GM21529 (cell line): ENCODE measurements at regions not wholly inside any gene's neighbourhood (a gene's known extent, or its start where the extent isn't known, plus 50 kb on each side); places are given as distances from the start of the nearest gene placed in this dataset.

Experiments used
- ATAC-seq: cut with Tn5 transposase; IDR thresholded peaks from one replicate; pipeline ENCODE4 v1.9.1; 2021; ENCODE audit not compliant: unreplicated experiment

DNA sequence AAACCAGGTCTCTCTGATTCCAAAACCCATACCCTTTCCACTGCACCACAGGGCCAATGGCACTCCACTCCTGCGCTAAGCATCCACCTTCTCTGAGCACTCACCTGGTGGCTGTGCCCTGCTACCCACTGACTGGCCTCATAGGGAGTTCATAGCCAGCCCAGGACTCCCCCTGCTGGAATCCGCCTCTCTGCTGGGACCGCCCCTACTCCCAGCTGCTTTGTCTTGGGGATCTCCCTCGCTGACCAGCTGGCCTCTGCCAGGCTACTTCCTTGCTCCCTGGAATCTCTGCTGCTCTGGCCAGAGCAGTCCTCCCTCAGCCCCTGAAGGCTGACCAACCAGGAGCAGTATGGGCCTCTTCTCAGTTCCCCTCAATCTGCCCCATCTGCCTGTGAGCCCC is 129.7 kb downstream of the FAXC start:
- ATAC-seq = peak; percentile 92

DNA sequence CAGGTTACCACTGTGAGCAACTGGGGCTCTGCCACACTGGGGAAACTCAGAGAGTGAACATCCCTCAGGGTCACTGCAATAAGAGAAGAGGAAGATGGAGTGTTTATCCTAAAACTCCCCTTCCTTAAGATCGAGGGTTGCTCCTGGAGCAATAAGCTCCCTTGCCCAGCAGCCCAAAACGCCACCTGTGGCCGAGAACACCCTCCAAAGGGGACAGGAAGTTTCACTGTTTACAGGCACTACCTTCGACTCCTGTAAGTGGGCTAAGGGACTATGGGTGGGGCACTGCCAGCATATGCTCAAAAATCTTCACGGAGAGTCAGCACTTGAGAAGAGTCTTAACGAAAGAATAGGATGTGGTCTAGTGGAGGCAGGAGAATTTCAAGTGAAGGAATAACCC is 132.5 kb downstream of the FAXC start:
- ATAC-seq = no peak

DNA sequence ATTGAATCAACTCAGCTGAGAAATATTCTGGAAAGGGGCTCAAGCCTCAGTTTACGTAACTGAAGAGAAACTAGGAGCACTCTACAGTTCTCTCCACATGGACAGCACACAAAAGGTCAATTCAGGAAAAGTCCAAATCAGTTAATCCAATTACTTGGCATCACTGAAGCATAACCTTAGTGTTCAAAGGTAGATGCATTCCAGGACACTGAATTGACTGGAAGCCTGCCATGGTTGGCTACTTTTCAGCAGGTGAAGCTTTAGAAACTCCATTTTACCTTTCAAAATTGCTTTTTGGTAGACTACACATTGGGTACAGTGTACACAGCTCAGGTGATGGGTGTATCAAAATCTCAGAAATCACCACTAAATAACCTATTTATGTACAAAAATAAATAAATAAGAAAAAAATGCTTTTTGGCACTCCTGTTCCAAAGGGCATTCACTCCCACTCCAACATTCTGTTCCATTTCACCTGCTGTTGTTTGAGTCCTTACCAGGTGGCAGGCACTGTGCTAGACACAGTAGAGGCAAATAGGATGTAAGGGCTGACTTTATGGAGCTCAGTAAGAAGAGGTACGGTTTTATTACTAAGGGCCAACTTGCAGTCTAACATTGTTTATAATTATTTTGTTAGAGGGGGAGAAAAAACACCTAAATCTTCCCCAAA is 153.4 kb downstream of the FAXC start:
- no peak for ATAC-seq

- ATAC-seq = no peak
Observed at GRCh38 chr6:99192561-99192960, 156.9 kb downstream of the FAXC start.

DNA sequence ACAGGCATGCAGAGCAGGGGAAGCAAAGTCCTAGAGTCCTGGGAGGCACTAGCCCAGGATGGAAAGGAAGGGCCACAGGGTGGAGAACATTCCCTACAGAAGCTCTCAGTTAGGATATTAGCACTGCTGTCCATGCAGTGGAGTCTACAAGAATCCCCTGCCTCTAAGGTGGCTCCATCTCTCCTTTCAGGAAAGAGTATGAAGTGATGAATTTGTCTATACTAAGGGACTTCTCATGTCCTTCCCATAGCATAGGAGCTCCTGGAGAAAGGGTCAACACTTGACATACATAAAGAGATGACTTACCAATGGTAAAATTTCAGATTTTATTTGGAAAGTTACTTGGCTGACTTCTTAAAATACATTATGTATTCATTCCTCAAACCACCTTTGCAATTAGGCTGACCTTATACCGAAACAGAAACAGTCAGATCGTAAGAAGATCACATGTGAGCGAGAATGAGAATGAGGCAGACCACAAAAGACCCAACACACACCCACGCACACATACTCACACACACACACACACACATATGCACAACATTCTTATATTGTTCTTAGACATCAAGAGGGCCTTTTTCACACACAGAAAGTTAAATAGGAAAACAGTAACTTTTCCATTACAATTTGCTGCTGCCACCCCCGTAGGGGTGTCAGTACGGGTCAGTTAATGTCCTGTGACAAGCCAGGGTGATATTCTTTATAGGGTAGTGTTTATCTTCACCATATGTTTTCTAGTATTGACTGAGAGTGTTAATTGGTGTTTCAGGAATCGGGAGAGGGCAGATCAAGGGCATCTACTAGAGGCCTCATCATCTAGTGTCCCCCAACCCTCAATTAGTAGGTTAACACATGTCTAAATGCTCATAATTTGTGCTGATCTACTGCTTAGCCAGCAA is 159.4 kb downstream of the FAXC start:
- ATAC-seq = peak; percentile 98

DNA sequence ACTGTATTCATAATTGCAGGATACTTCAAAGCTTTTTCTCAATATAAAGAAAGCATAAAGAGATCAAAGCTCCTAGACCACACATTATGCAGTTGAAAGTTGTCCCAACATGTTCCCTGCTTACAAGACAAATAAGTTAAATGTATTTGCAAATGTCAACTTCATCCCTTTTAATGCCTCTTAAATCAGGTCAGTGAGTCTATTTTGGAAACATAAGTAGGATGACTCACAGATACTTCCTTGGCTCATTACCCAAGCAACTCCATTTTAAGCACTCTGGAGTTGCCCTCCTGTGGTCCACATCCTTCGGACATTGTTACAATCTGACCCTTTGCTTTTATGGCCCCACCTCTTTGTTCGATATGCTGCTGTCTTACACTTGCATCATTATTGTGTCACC is 162.0 kb downstream of the FAXC start:
- ATAC-seq = no peak

DNA sequence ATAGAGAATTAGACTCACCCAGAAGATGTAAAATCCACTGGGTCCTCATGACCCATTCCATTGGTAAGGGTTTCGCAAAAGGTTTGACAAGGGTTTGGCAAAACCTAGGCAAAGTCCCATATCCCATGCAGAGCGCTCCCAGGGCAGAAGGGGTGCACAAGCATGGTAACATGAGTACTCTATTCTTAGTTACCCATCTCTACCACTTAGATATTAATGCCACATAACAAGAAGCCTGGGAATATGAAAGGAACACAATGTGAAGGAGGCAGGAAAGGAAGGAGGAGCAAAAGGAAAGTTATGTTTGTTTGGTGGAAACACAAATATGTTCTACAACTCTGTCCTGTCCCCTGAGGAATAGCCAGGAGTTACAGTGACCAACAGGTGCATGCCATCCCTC is 163.1 kb downstream of the FAXC start:
- no peak for ATAC-seq

GRCh38 chr6:99185525-99185924 is 163.9 kb downstream of the FAXC start:
- ATAC-seq = no peak

GRCh38 chr6:99184696-99185095 is 164.8 kb downstream of the FAXC start:
- no peak for ATAC-seq

GRCh38 chr6:99183066-99183465 is 166.4 kb downstream of the FAXC start:
- ATAC-seq = no peak

DNA sequence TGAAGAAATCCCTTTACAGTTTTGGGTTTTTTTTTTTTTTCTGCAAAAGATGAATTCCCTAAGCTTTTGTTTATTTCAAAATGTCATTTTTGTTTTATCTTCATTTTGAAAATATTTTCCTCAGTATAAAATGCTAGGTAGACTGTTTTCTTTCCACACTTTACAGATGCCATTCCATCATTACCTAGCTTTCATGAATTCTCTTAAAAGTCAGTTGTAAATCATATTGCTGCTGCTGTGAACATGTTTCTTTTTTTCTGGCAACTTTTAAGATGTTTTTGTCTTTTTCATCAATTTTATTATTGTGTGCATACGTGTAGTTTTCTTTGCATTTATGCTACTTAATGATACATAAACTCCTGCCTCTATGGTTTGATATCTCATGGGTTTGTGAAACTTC is 168.3 kb downstream of the FAXC start:
- no peak for ATAC-seq

DNA sequence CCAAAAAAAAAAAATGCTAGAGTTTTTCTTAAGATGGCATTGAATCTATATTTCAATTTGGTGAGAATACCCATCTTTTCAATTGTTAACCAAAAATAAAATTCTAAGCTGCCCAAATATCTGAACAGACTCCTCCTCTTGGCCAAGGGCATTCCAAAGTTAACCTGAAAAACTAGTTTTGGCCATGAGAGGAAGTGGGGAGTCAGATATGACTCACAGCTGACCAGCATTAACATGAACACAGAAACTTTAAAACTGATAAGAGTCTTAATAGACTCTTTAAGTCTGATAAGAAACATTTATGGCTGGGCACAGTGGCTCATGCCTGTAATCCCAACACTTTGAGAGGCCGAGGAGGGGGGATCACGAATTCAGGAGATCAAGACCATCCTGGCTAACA is 171.3 kb downstream of the FAXC start:
- peak; percentile 42 for ATAC-seq

DNA sequence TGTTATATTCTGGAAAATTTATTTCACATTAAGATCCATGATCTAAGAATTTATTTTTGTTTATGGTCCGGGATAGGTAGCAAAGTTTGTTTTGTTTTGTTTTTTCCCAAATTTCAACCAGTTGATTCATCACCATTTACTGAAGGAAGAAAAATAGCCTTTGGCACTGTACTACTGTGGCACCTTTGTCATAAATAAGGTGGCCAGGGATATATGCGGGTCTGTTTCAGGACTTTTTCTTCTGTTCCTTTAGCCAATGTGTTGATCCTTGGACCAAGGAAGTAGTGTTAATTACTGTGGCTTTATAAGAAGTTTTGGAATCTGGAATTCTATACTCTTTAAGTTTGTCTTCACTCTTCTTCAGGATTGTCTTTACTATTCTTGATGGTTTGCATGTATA is 171.7 kb downstream of the FAXC start:
- no peak for ATAC-seq

GRCh38 chr6:99165838-99166237 is 183.6 kb downstream of the FAXC start:
- peak; percentile 86 for ATAC-seq

DNA sequence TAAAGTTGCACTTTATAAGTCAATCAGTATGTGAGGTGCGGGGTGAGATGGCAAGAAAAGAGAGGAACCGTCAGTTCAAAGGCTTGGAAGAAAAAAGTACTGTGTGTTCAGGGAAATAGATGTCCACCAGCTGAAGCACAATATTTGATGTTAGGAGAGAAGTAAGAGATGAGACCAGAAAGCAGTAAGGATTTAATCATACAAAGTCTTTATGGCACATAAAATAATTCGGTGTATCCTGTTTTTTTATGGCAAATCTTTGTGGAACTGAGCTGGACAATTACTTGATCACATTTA is 197.2 kb downstream of the FAXC start:
- no peak for ATAC-seq

DNA sequence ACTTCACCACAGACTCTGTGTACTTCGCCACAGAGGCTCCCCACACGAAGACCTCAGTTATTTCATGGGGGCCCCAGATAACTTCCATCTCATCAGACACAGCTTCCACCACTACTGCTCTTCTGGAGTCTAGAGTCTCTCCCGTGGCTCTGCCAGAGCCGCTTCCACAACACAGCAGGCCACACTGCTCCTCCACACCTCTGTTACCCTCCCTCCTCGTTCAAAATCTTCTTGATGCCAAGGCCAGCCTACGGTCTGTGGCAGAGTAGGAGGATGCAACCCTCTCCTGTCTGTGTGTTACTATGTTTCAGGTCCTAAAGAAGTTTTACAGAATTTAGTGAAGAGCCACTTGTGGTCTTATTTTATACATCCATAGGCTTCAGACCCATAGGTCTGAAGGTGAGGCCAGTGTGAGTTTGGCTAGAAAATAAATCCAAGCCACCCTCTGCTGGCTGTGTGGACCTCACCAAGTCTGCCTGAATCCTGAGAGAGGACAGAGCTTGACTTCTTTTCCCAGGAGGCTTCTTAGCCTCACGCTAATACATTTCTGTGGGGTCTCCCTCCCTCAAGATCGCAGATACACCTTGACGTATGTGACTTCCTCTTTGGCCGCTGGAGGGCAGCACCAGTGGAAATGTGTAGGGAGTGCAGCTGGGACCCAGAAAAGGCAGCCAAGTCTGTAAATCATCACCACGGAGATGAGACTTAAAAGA is 197.7 kb downstream of the FAXC start:
- ATAC-seq = peak; percentile 98

DNA sequence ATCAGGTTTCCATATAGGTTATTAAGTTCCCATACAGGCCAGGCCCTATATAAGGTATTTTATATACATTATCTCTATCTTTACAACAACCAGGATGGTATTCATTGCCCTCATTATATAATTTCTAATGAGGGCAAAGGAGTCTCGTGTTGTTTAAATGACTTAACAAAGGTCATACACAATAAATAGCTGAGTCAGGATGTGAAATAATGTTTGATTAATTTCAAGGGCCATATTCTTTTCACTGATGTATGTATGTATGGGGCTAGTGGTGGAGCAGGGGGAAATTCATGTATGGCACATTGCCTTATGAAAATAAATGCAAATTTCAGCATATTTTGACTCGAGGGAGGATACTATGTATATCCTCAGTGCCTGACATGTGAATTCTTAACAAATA is 200.7 kb downstream of the FAXC start:
- no peak for ATAC-seq

GRCh38 chr6:99148111-99148510 is 200.4 kb upstream of the FBXL4 start:
- ATAC-seq = no peak

GRCh38 chr6:99147206-99147605 is 199.5 kb upstream of the FBXL4 start:
- no peak for ATAC-seq

DNA sequence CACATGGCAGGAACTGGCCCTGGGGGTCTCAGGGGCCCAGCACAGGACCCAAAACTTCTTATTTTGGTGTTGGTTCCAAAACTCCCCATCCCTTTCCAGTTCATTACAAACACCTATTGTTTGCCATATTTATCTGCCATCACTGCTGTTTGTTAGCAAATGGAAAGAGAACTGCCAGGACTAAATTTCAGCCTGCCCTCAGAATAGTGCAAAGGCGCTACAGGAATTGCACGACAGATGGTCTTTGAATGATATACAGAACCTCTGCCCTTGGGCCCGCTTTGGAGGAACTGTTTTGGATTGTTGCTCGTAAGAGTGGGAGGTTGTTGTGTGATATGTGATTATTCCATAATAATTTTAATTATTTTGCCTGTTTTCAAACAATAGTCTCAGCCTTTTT is 199.0 kb upstream of the FBXL4 start:
- no peak for ATAC-seq

GRCh38 chr6:99145738-99146137 is 198.0 kb upstream of the FBXL4 start:
- no peak for ATAC-seq
